Stimulated activated CD8-positive, alpha-beta memory T cell treated with anti-CD3 and anti-CD28 coated beads, Interleukin-4, amount 100 ng/mL, for 4 hours (primary cell): ENCODE measurements at regions not wholly inside any gene's neighbourhood (a gene's known extent, or its start where the extent isn't known, plus 50 kb on each side); places are given as distances from the start of the nearest gene placed in this dataset.
"Not testable (repeated sequence)": the region's sequence is repeated elsewhere in the genome, so short reads cannot be mapped to it uniquely, and the experiment has no call there.

Experiments used
- DNase-seq, 2 donors: peaks; one replicate each; pipeline ENCODE4 v3.0.0-alpha.2; 2020; ENCODE audit warnings: low read depth in 2 of 2, low spot score in 1 of 2

DNA sequence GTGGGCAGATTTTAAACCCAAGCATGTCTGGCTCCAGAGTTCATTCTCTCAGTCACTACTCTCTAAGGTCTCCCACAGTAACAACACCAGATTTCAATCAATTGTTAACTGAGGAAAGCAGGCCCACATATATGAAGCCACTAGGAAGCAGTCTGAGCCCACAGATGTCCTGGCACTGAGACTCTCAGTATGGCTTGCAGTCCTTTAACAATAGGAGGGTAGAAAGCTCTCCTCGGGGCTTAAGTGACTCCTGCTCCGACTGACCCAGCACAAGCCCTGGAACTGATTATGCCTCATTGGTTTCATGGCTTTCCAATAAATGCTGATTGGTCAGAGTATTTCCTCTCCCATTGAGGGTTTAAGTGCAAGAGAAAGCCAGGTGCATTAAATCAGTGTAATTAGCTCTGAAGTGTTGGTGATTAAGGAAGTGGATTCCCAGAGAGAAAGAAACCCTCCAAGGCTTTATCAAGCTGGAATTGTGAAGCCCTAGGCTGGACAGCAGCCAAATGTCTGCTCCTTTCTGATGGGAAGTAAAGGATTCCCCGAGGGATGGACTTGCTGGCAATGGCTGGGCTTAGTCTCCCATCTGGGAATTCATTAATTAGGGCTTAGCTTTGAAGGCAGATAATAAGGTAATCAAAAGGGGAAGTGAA lies 76.6 kb upstream of the PROKR2 start:
- no peak for DNase-seq

DNA sequence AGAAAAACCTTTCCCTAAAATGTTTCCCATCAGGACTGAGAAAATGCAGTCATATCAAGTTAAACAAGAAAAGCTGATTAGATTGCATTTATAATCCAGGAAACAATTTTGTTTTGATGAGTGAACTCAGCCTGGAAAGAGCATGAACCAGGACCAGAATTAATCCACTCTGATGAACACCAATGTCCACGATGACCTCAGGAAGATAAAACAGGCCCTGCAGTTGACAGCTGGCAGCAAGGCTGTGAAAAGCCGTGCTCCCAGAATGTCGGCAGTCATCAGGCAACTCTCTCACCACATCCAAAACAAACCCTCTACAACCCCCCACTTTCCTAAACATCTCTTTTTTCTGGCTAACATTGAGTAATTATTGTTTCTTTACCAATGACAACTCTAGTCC lies 74.0 kb upstream of the PROKR2 start:
- no peak for DNase-seq

DNA sequence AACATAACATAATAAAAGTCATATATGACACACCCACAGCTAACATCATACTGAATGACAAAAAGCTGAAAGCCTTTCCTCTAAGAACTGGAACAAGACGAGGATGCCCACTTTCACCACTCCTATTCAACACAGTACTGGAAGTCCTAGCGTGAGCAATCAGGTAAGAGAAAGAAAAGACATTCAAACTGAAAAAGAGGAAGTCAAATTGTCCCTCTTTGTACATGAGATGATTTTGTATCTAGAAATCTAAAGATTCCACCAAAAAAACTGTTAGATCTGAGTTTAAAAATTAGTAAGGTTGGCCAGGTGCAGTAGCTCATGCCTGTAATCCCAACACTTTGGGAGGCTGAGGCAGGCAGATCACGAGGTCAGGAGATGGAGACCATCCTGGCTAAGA lies 70.1 kb upstream of the PROKR2 start:
- DNase-seq, result not testable (repeated sequence)

DNA sequence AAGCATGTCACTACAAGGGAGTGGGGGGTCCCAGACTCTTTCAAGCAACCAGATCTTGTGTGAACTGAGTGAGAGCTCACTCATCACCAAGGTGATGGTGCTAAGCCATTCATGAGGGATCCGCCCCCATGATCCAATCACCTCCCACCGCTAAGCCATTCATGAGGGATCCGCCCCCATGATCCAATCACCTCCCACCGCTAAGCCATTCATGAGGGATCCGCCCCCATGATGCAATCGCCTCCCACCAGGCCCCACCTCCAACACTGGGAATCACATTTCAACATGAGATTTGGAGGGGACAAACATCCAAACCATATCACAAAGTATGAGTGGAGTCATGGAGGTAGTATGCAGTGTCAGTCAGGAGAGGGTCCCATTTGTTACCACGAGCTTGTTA lies 64.8 kb upstream of the PROKR2 start:
- DNase-seq, result not testable (repeated sequence)

DNA sequence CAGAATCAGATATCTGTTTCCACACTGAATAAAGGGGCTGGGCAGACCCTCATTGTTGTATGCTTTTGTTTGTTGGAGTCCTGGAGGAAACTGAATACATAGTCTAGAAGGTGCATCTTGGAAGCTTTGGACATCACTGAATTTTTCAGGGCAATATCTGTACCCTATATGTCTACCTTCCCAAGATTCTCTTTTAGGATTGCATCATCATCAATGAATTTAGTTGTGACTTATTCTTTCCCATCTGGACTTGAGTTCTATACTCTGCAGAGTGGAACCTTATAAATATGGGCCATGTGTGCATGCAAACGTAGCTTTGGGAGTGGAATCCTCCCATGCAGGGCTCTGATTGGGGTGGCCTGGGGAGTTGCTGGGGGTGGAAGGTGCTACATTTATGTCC lies 60.7 kb upstream of the PROKR2 start:
- DNase-seq, result no peak

DNA sequence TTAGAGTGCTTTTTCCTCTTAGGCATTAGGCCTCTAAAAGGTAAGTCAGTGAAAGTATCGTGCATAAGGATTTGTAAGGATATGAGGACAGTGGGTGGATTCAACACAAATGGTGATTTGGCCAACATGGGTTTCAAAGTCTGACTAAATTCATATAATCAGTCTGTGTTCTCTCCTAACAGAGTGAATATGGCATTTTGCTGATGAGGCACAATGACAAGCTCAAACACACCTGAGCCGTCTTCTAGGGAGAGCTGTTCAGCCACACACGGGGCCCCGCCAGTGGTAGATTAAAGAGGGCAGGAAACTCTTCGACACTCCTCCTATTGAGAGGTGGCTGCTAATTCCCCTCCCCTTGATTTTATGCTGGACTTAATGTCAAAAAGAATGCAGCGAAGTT lies 59.5 kb upstream of the PROKR2 start:
- no peak for DNase-seq

DNA sequence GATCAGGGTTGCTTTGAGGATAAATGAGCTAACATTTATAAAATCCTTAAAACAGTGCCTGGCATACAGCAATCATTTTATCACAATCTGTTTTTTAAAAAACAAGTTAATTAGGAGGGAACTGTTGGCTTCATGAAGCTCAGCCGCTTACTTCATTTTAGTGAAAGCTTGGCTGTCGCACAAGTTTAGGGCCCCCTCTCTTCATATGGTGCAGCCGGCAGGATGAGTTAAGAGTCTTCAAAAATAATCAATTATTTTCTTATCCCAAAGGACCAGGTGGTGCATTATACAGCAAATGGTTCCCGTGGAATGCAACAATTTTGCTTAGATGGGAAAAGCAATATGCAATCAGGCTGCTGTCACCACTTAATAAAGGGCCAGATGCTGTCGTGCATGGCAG lies 57.4 kb upstream of the PROKR2 start:
- DNase-seq, result no peak

DNA sequence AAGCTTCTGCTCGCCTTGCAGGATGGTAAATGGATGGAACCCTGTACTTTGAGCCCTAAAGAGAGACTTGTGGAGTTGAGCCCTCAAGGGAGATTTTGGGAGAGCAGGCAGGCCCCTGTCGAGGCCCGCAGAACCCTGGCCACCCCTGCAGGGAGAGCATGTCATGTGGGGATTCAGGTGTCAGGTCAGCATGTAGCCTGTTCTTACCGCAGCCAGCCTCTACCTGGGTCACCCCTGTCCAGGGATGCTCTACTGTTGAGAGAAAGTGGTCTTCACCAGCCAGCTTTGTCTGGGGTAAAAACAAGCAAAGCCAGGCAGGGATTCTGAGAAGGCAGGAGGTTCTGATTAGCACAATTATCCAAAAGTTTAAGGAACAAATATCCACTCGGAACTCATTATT lies 55.6 kb upstream of the PROKR2 start:
- no peak for DNase-seq

DNA sequence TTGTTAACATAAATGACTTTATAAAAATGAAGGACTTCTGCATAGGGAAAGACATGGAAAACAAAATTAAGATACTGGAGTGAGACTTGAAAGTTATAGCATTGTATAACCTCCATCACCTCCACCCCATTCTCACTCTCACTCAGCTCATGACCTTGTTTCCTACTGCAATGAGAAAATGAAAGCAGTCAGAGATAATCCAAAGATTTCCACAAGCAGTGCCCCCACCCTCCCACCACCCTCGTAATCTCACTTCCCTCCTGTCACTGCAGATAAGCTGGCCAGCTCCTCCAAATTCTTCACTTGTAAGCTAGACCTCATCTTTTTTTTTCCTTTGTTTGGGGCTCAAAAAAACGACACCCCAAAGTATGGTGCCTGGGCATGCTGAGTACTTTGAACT lies 52.9 kb upstream of the PROKR2 start:
- no peak for DNase-seq
